T-cell (primary cell): ENCODE measurements at regions not wholly inside any gene's neighbourhood (a gene's known extent, or its start where the extent isn't known, plus 50 kb on each side); places are given as distances from the start of the nearest gene placed in this dataset.

Experiments
- ATAC-seq, 4 experiments: fragments of 200-7000 bp in 3 of 4; fragments of 150-1000 bp in 1 of 4; cut with Tn5 transposase; replicated peaks in 1 of 4; 1 replicate in 3 of 4; 2 replicates in 1 of 4; pipeline ENCODE4 v1.10.0; 2021; ENCODE audit warnings: moderate library complexity in 3 of 4, mild to moderate bottlenecking in 2 of 4, moderate number of reproducible peaks in 1 of 4
- CTCF ChIA-PET, 2 donors: fragments of 300-600 bp; sonication (Branson Sonifier 250); formaldehyde crosslinking; loops; one replicate each; lab custom pipeline; 2022; ENCODE audit warnings: antibody characterized with exemption in 2 of 2; lab: Charles Lee
- POLR2A ChIA-PET, 2 donors: fragments of 300-600 bp; sonication (Branson Sonifier 250); formaldehyde crosslinking; loops; one replicate each; lab custom pipeline; 2022; ENCODE audit warnings: antibody characterized with exemption in 2 of 2; lab: Charles Lee
- DNase-seq, 35 experiments: peaks; one replicate each; pipeline versions ENCODE4 v3.0.0 to v3.0.0-alpha.2; 2013 to 2023
- H3K27ac ChIP-seq: one replicate; pipeline ENCODE4 v1.5.1; 2013; ENCODE audit warnings: low read length
- H3K27me3 ChIP-seq, 2 experiments: replicated peaks in 1 of 2; 1 replicate in 1 of 2; 2 replicates in 1 of 2; pipeline versions ENCODE4 v1.6.1 to v1.7.0; 2013; ENCODE audit warnings: low read length in 1 of 2, mixed read lengths in 1 of 2; ENCODE audit not compliant: control insufficient read depth in 2 of 2, insufficient read depth in 2 of 2; ENCODE audit errors: extremely low read depth in 1 of 2
- H3K36me3 ChIP-seq, 2 donors: 1 replicate in 1 of 2; 2 replicates in 1 of 2; pipeline versions ENCODE4 v1.6.1 to v1.7.0; 2013; ENCODE audit warnings: low read length in 1 of 2; ENCODE audit not compliant: control insufficient read depth in 2 of 2, insufficient read depth in 1 of 2; ENCODE audit errors: extremely low read depth in 1 of 2
- H3K4me1 ChIP-seq, 2 experiments: 1 replicate in 1 of 2; 2 replicates in 1 of 2; pipeline versions ENCODE4 v1.6.1 to v1.7.0; 2013; ENCODE audit warnings: low read length in 2 of 2, mixed read lengths in 1 of 2; ENCODE audit not compliant: insufficient read depth in 2 of 2, control insufficient read depth in 1 of 2; ENCODE audit errors: extremely low read depth in 1 of 2
- H3K4me3 ChIP-seq, 2 donors: 1 replicate in 1 of 2; 2 replicates in 1 of 2; pipeline versions ENCODE4 v1.5.1 to v1.7.0; 2013; ENCODE audit warnings: mild to moderate bottlenecking in 2 of 2, low read length in 1 of 2, moderate library complexity in 1 of 2; ENCODE audit not compliant: control insufficient read depth in 1 of 2; ENCODE audit errors: extremely low read depth in 1 of 2
- H3K9me3 ChIP-seq: 2 replicates; pipeline ENCODE4 v1.7.0; 2013
- H3K27ac Mint-ChIP-seq, 2 donors: one replicate each; pipeline ENCODE4 v1.8.0; 2020 to 2021; ENCODE audit warnings: mild to moderate bottlenecking in 2 of 2, mixed read lengths in 2 of 2
- H3K27me3 Mint-ChIP-seq, 2 donors: one replicate each; pipeline ENCODE4 v1.8.0; 2021 to 2022; ENCODE audit warnings: mixed read lengths in 2 of 2
- H3K36me3 Mint-ChIP-seq: one replicate; pipeline ENCODE4 v1.8.0; 2021; ENCODE audit warnings: mixed read lengths
- H3K4me1 Mint-ChIP-seq, 3 donors: one replicate each; pipeline ENCODE4 v1.8.0; 2020 to 2022; ENCODE audit warnings: mixed read lengths in 3 of 3, mild to moderate bottlenecking in 1 of 3
- H3K4me3 Mint-ChIP-seq, 3 donors: one replicate each; pipeline ENCODE4 v1.8.0; 2020 to 2022; ENCODE audit warnings: mild to moderate bottlenecking in 3 of 3, mixed read lengths in 3 of 3, moderate library complexity in 3 of 3
- H3K9me3 Mint-ChIP-seq, 3 donors: one replicate each; pipeline ENCODE4 v1.8.0; 2020 to 2022; ENCODE audit warnings: mixed read lengths in 3 of 3
- WGBS: methylation state at CpG from one replicate; pipeline ENCODE4 v1.1.5; 2013; ENCODE audit warnings: missing lambda C conversion rate; ENCODE audit not compliant: insufficient coverage; 5-methylcytosine and 5-hydroxymethylcytosine counted together

DNA sequence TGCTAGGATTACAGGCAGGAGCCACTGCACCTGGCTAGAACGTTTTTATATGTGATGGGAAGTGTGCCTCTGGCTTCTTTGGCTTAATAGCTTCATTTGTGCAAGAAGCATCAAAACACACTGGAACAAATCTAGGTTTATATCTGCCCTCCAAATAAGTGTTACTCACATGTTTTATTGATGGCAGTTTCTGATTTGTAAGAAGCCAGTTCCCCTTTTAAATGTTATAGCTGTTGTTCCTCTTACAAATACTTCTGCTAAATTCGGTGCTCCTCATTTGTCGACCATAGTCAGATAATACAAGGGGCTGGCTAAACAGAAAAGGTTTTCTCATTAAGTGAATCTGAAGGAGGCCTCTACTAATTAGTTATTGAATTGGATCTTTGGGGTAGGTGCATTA is 307.1 kb upstream of the SEMA6D start:
- POLR2A ChIA-PET = no interaction called here
- H3K4me3 Mint-ChIP-seq = no peak overlapping the region
- H3K36me3 Mint-ChIP-seq = no peaks in the 10 kb centered on the region
- Histone ChIP-seq H3K27ac (no peak overlapping the region), H3K9me3 (no peaks in the 10 kb centered on the region), H3K27me3 (no peaks in the 10 kb centered on the region), H3K36me3 (no peaks in the 10 kb centered on the region), H3K4me1 (no peaks in the 10 kb centered on the region), H3K4me3 (no peak overlapping the region)
- WGBS = no CpG with 5 or more reads among the region's 3 CpGs
- DNase-seq = no peak
- H3K9me3 Mint-ChIP-seq = peaks cover 0 to 3% (median 0%) of the 10 kb centered on the region in 3 donors
- no peaks in the 10 kb centered on the region for H3K4me1 Mint-ChIP-seq
- H3K27ac Mint-ChIP-seq = no peak overlapping the region
- no peaks in the 10 kb centered on the region for H3K27me3 Mint-ChIP-seq
- CTCF ChIA-PET = interaction anchor here in 1 of 2 donors (0.7 kb wide), 1 partner anchor 23 kb away, joined by 3 read pairs; no protein-coding TSS in a partner anchor
- ATAC-seq = no peak

DNA sequence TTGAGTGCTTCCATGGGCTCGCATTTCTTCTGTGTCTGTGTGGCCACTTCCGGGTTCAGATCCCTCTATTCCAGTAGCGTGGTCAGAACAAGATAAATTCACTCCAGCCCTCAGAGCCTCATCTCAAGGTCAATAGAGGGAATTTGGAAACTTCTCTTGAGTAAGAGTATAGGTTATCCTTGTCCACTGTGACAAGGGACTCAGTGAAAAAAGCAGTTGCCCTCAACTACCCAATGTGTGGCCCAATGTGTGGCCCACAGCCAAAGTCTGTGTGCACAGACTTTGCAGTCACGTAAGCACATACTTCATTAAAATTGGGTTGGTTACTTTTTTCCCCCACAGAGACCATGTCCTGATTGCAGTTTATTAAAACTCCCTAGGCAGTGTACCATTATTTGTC is 305.6 kb upstream of the SEMA6D start:
- DNase-seq = no peak
- no peak overlapping the region for H3K27ac ChIP-seq
- no peaks in the 10 kb centered on the region for H3K9me3 ChIP-seq
- H3K27me3 ChIP-seq = no peaks in the 10 kb centered on the region
- Mint-ChIP-seq H3K4me1 (no peaks in the 10 kb centered on the region), H3K4me3 (no peak overlapping the region), H3K9me3 (peaks cover 0 to 3% (median 0%) of the 10 kb centered on the region in 3 donors), H3K27me3 (no peaks in the 10 kb centered on the region), H3K36me3 (no peaks in the 10 kb centered on the region), H3K27ac (no peak overlapping the region)
- no peaks in the 10 kb centered on the region for H3K4me1 ChIP-seq
- no peak overlapping the region for H3K4me3 ChIP-seq
- ATAC-seq = no peak
- H3K36me3 ChIP-seq = no peaks in the 10 kb centered on the region
- WGBS = no CpG with 5 or more reads among the region's 4 CpGs
- ChIA-PET POLR2A (no interaction called here), CTCF (no interaction called here)

DNA sequence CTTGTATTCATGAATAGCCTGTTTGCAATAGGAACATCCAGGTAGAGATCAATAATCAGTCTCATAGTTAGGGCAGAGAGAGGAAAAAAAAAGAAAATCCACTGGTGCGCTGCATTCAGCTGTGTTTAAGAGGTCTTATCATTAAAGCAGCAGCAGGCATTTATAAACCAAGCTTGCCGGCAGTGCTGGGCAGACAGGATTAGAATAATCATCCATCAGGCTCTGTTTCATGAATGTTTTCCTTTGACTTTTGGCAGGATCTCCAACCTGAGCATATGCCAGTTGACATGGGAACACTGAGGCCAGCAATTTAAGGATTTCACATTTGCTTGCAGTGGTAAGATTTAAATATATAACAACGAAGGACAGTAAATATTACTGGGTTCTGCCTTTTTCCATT is 305.2 kb upstream of the SEMA6D start:
- no peak overlapping the region for H3K4me3 ChIP-seq
- CTCF ChIA-PET = no interaction called here

GRCh38 chr15:47412802-47413201 is 304.5 kb upstream of the SEMA6D start:
- ChIA-PET CTCF (no interaction called here), POLR2A (no interaction called here)
- no CpG with 5 or more reads among the region's 4 CpGs for WGBS
- no peak overlapping the region for H3K27ac ChIP-seq
- H3K4me1 Mint-ChIP-seq = no peaks in the 10 kb centered on the region
- H3K9me3 ChIP-seq = no peaks in the 10 kb centered on the region
- H3K4me1 ChIP-seq = no peaks in the 10 kb centered on the region
- H3K36me3 ChIP-seq = no peaks in the 10 kb centered on the region
- H3K9me3 Mint-ChIP-seq = peaks cover 0 to 3% (median 0%) of the 10 kb centered on the region in 3 donors
- no peak for DNase-seq
- no peak overlapping the region for H3K4me3 ChIP-seq
- no peaks in the 10 kb centered on the region for H3K36me3 Mint-ChIP-seq
- no peak overlapping the region for H3K4me3 Mint-ChIP-seq
- ATAC-seq = no peak
- H3K27ac Mint-ChIP-seq = no peak overlapping the region
- no peaks in the 10 kb centered on the region for H3K27me3 ChIP-seq
- no peaks in the 10 kb centered on the region for H3K27me3 Mint-ChIP-seq

More for the DNA sequence above, 305.2 kb upstream of the SEMA6D start:
- Histone ChIP-seq H3K36me3 (no peaks in the 10 kb centered on the region), H3K4me1 (no peaks in the 10 kb centered on the region), H3K27ac (no peak overlapping the region), H3K9me3 (no peaks in the 10 kb centered on the region), H3K27me3 (no peaks in the 10 kb centered on the region)
- no peaks in the 10 kb centered on the region for H3K27me3 Mint-ChIP-seq
- H3K27ac Mint-ChIP-seq = no peak overlapping the region
- 92% methylated on average over 2 of the region's 3 CpGs for WGBS
- DNase-seq (no peak), ATAC-seq (no peak)
- POLR2A ChIA-PET = no interaction called here
- no peak overlapping the region for H3K4me3 Mint-ChIP-seq
- no peaks in the 10 kb centered on the region for H3K36me3 Mint-ChIP-seq
- no peaks in the 10 kb centered on the region for H3K4me1 Mint-ChIP-seq
- H3K9me3 Mint-ChIP-seq = peaks cover 0 to 3% (median 0%) of the 10 kb centered on the region in 3 donors

DNA sequence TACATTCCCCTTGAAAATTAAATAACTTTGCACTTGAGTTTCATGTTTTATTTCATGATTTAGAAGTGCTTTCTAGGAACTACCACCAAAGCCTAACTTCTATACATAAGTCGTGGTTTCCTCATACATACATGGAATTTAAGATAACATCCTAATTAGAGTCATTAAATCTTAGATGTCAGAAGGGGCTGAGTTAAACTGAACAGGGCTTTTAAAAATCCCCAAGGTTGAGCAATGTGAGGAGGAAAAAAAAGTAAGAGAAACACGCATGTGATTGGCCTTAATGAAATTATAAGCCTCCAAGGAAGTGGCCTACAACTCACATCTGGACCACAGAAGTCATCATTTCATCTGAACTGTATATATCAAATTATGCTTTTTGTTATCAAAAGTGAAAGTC is 303.1 kb upstream of the SEMA6D start:
- H3K4me3 Mint-ChIP-seq = no peak overlapping the region
- H3K4me1 Mint-ChIP-seq = no peaks in the 10 kb centered on the region
- peaks cover 0 to 3% (median 0%) of the 10 kb centered on the region in 3 donors for H3K9me3 Mint-ChIP-seq
- no peak for DNase-seq
- Histone ChIP-seq H3K27me3 (no peaks in the 10 kb centered on the region), H3K4me3 (no peak overlapping the region), H3K9me3 (no peaks in the 10 kb centered on the region), H3K4me1 (no peaks in the 10 kb centered on the region), H3K27ac (no peak overlapping the region), H3K36me3 (no peaks in the 10 kb centered on the region)
- ChIA-PET POLR2A (no interaction called here), CTCF (no interaction called here)
- H3K27me3 Mint-ChIP-seq = no peaks in the 10 kb centered on the region
- H3K27ac Mint-ChIP-seq = no peak overlapping the region
- WGBS = no CpG with 5 or more reads among the region's 2 CpGs
- ATAC-seq = no peak
- no peaks in the 10 kb centered on the region for H3K36me3 Mint-ChIP-seq

- no peak for DNase-seq
- 80% methylated on average over 1 of the region's 1 CpG for WGBS
- H3K36me3 Mint-ChIP-seq = no peaks in the 10 kb centered on the region
- POLR2A ChIA-PET = no interaction called here
- H3K9me3 ChIP-seq = no peaks in the 10 kb centered on the region
- no peaks in the 10 kb centered on the region for H3K27me3 Mint-ChIP-seq
- no peaks in the 10 kb centered on the region for H3K4me1 ChIP-seq
- no peak overlapping the region for H3K4me3 Mint-ChIP-seq
- no peak for ATAC-seq
- CTCF ChIA-PET = no interaction called here
- no peak overlapping the region for H3K27ac ChIP-seq
- no peak overlapping the region for H3K4me3 ChIP-seq
- no peaks in the 10 kb centered on the region for H3K36me3 ChIP-seq
- peaks cover 0 to 3% (median 0%) of the 10 kb centered on the region in 3 donors for H3K9me3 Mint-ChIP-seq
- H3K4me1 Mint-ChIP-seq = no peaks in the 10 kb centered on the region
- H3K27ac Mint-ChIP-seq = no peak overlapping the region
- no peaks in the 10 kb centered on the region for H3K27me3 ChIP-seq
These were observed 301.8 kb upstream of the SEMA6D start for GRCh38 chr15:47415539-47415971.
